ENCODE measurements at regions not wholly inside any gene's neighbourhood (a gene's known extent, or its start where the extent isn't known, plus 50 kb on each side); places are given as distances from the start of the nearest gene placed in this dataset.

GRCh38 chr14:58844544-58844943 lies 206.8 kb downstream of the DACT1 start:
- Histone ChIP-seq H3K9ac (ENCODE audit: low read length) (no peak overlapping the region), H3K27me3 (ENCODE audit: control insufficient read depth, insufficient read depth, low read length) (no peaks in the 10 kb centered on the region), H3K9me3 (ENCODE audit: control insufficient read depth, low read length) (no peaks in the 10 kb centered on the region), H3K36me3 (ENCODE audit: control insufficient read depth, insufficient read depth, low read length) (no peaks in the 10 kb centered on the region), H3K4me1 (ENCODE audit: control insufficient read depth, insufficient read depth, low read length) (no peaks in the 10 kb centered on the region), H3K4me3 (ENCODE audit: low read length) (no peak overlapping the region)

GRCh38 chr14:58846682-58847465 lies 209.1 kb downstream of the DACT1 start:
- Histone ChIP-seq H3K9me3 (ENCODE audit: control insufficient read depth, low read length) (no peaks in the 10 kb centered on the region), H3K27me3 (ENCODE audit: control insufficient read depth, insufficient read depth, low read length) (no peaks in the 10 kb centered on the region), H3K9ac (ENCODE audit: low read length) (no peak overlapping the region), H3K4me3 (ENCODE audit: low read length) (no peak overlapping the region), H3K36me3 (ENCODE audit: control insufficient read depth, insufficient read depth, low read length) (no peaks in the 10 kb centered on the region), H3K4me1 (ENCODE audit: control insufficient read depth, insufficient read depth, low read length) (no peaks in the 10 kb centered on the region)

GRCh38 chr14:58848365-58848764 lies 210.6 kb downstream of the DACT1 start:
- no peaks in the 10 kb centered on the region for H3K27me3 ChIP-seq (ENCODE audit: control insufficient read depth, insufficient read depth, low read length)
- H3K9ac ChIP-seq (ENCODE audit: low read length) = no peak overlapping the region
- H3K9me3 ChIP-seq (ENCODE audit: control insufficient read depth, low read length) = no peaks in the 10 kb centered on the region
- no peaks in the 10 kb centered on the region for H3K36me3 ChIP-seq (ENCODE audit: control insufficient read depth, insufficient read depth, low read length)
- H3K4me1 ChIP-seq (ENCODE audit: control insufficient read depth, insufficient read depth, low read length) = no peaks in the 10 kb centered on the region
- no peak overlapping the region for H3K4me3 ChIP-seq (ENCODE audit: low read length)

- no peak overlapping the region for H3K4me3 ChIP-seq (ENCODE audit: low read length)
Measured at GRCh38 chr14:58849601-58850000, 211.8 kb downstream of the DACT1 start.

GRCh38 chr14:58850011-58850410 lies 212.2 kb downstream of the DACT1 start:
- no peak overlapping the region for H3K9ac ChIP-seq (ENCODE audit: low read length)
- no peaks in the 10 kb centered on the region for H3K36me3 ChIP-seq (ENCODE audit: control insufficient read depth, insufficient read depth, low read length)
- no peak overlapping the region for H3K4me3 ChIP-seq (ENCODE audit: low read length)
- no peaks in the 10 kb centered on the region for H3K9me3 ChIP-seq (ENCODE audit: control insufficient read depth, low read length)
- no peaks in the 10 kb centered on the region for H3K27me3 ChIP-seq (ENCODE audit: control insufficient read depth, insufficient read depth, low read length)
- no peaks in the 10 kb centered on the region for H3K4me1 ChIP-seq (ENCODE audit: control insufficient read depth, insufficient read depth, low read length)

More at GRCh38 chr14:58849601-58850000, 211.8 kb downstream of the DACT1 start:
- no peaks in the 10 kb centered on the region for H3K36me3 ChIP-seq (ENCODE audit: control insufficient read depth, insufficient read depth, low read length)
- no peak overlapping the region for H3K9ac ChIP-seq (ENCODE audit: low read length)
- H3K4me1 ChIP-seq (ENCODE audit: control insufficient read depth, insufficient read depth, low read length) = no peaks in the 10 kb centered on the region
- no peaks in the 10 kb centered on the region for H3K27me3 ChIP-seq (ENCODE audit: control insufficient read depth, insufficient read depth, low read length)
- no peaks in the 10 kb centered on the region for H3K9me3 ChIP-seq (ENCODE audit: control insufficient read depth, low read length)

GRCh38 chr14:58861586-58861985 lies 223.8 kb downstream of the DACT1 start:
- Histone ChIP-seq H3K4me1 (ENCODE audit: control insufficient read depth, insufficient read depth, low read length) (no peaks in the 10 kb centered on the region), H3K36me3 (ENCODE audit: control insufficient read depth, insufficient read depth, low read length) (no peaks in the 10 kb centered on the region), H3K9me3 (ENCODE audit: control insufficient read depth, low read length) (no peaks in the 10 kb centered on the region), H3K4me3 (ENCODE audit: low read length) (no peak overlapping the region), H3K9ac (ENCODE audit: low read length) (no peak overlapping the region), H3K27me3 (ENCODE audit: control insufficient read depth, insufficient read depth, low read length) (no peaks in the 10 kb centered on the region)

- no peak overlapping the region for H3K4me3 ChIP-seq (ENCODE audit: low read length)
- H3K9me3 ChIP-seq (ENCODE audit: control insufficient read depth, low read length) = no peaks in the 10 kb centered on the region
- no peak overlapping the region for H3K9ac ChIP-seq (ENCODE audit: low read length)
- H3K27me3 ChIP-seq (ENCODE audit: control insufficient read depth, insufficient read depth, low read length) = no peaks in the 10 kb centered on the region
- no peaks in the 10 kb centered on the region for H3K4me1 ChIP-seq (ENCODE audit: control insufficient read depth, insufficient read depth, low read length)
- no peaks in the 10 kb centered on the region for H3K36me3 ChIP-seq (ENCODE audit: control insufficient read depth, insufficient read depth, low read length)
Measured at GRCh38 chr14:58862416-58863160, 224.8 kb downstream of the DACT1 start.

- H3K4me1 ChIP-seq (ENCODE audit: control insufficient read depth, insufficient read depth, low read length) = no peaks in the 10 kb centered on the region
- H3K9me3 ChIP-seq (ENCODE audit: control insufficient read depth, low read length) = no peaks in the 10 kb centered on the region
- H3K9ac ChIP-seq (ENCODE audit: low read length) = no peak overlapping the region
- H3K4me3 ChIP-seq (ENCODE audit: low read length) = no peak overlapping the region
- no peaks in the 10 kb centered on the region for H3K27me3 ChIP-seq (ENCODE audit: control insufficient read depth, insufficient read depth, low read length)
- H3K36me3 ChIP-seq (ENCODE audit: control insufficient read depth, insufficient read depth, low read length) = no peaks in the 10 kb centered on the region
Measured at GRCh38 chr14:58863661-58864345, 226.0 kb downstream of the DACT1 start.

- Histone ChIP-seq H3K9me3 (ENCODE audit: control insufficient read depth, low read length) (no peaks in the 10 kb centered on the region), H3K4me3 (ENCODE audit: low read length) (no peak overlapping the region), H3K4me1 (ENCODE audit: control insufficient read depth, insufficient read depth, low read length) (no peaks in the 10 kb centered on the region), H3K36me3 (ENCODE audit: control insufficient read depth, insufficient read depth, low read length) (no peaks in the 10 kb centered on the region), H3K27me3 (ENCODE audit: control insufficient read depth, insufficient read depth, low read length) (no peaks in the 10 kb centered on the region), H3K9ac (ENCODE audit: low read length) (no peak overlapping the region)
Measured at GRCh38 chr14:58864751-58865513, 227.2 kb downstream of the DACT1 start.

GRCh38 chr14:58865514-58866281 lies 227.9 kb downstream of the DACT1 start:
- H3K36me3 ChIP-seq (ENCODE audit: control insufficient read depth, insufficient read depth, low read length) = no peaks in the 10 kb centered on the region
- H3K4me3 ChIP-seq (ENCODE audit: low read length) = no peak overlapping the region
- H3K4me1 ChIP-seq (ENCODE audit: control insufficient read depth, insufficient read depth, low read length) = no peaks in the 10 kb centered on the region
- no peaks in the 10 kb centered on the region for H3K9me3 ChIP-seq (ENCODE audit: control insufficient read depth, low read length)
- H3K27me3 ChIP-seq (ENCODE audit: control insufficient read depth, insufficient read depth, low read length) = no peaks in the 10 kb centered on the region
- no peak overlapping the region for H3K9ac ChIP-seq (ENCODE audit: low read length)

- H3K4me1 ChIP-seq (ENCODE audit: control insufficient read depth, insufficient read depth, low read length) = no peaks in the 10 kb centered on the region
- no peaks in the 10 kb centered on the region for H3K36me3 ChIP-seq (ENCODE audit: control insufficient read depth, insufficient read depth, low read length)
- H3K4me3 ChIP-seq (ENCODE audit: low read length) = no peak overlapping the region
- no peaks in the 10 kb centered on the region for H3K27me3 ChIP-seq (ENCODE audit: control insufficient read depth, insufficient read depth, low read length)
- no peak overlapping the region for H3K9ac ChIP-seq (ENCODE audit: low read length)
- H3K9me3 ChIP-seq (ENCODE audit: control insufficient read depth, low read length) = no peaks in the 10 kb centered on the region
Measured at GRCh38 chr14:58866391-58866790, 228.6 kb downstream of the DACT1 start.
